ENCODE measurements at regions not wholly inside any gene's neighbourhood (a gene's known extent, or its start where the extent isn't known, plus 50 kb on each side); places are given as distances from the start of the nearest gene placed in this dataset.
A peak's percentile ranks its signal among the peaks of the same experiment; 100 is the strongest.

DNA sequence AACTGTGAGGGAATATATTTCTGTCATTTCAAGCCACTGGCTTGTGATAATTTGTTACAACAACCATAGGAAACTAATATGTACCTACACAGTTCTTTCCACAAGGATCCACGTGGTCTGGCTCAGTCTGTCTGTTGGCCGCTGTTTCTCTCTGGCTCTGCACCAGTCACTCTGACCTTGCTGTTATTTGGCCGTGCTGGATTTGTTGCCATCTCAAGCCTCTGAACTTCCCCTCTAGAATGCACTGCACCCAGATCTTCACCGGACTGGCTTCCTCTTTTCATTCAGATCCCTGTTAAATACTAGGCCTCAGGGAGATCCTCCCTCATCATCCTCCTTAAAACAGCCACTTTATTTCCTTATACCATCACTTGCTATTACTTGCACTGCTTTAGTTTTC, 446.8 kb downstream of the TFAP2B start:
- Histone ChIP-seq H3K27ac (peak overlapping the region; percentile 82), H3K4me3 (ENCODE audit: low read depth in 1 of 2, low read length in 1 of 2) (no peak overlapping the region), H3K9me3 (no peaks in the 10 kb centered on the region), H3K27me3 (no peaks in the 10 kb centered on the region), H3K36me3 (no peaks in the 10 kb centered on the region), H3K4me1 (ENCODE audit: control insufficient read depth in 1 of 2, insufficient read depth in 1 of 2, low read depth in 1 of 2, low read length in 1 of 2) (peaks cover 4 to 16% of the 10 kb centered on the region in 2 experiments)
- TF ChIP-seq, protein P1, sequence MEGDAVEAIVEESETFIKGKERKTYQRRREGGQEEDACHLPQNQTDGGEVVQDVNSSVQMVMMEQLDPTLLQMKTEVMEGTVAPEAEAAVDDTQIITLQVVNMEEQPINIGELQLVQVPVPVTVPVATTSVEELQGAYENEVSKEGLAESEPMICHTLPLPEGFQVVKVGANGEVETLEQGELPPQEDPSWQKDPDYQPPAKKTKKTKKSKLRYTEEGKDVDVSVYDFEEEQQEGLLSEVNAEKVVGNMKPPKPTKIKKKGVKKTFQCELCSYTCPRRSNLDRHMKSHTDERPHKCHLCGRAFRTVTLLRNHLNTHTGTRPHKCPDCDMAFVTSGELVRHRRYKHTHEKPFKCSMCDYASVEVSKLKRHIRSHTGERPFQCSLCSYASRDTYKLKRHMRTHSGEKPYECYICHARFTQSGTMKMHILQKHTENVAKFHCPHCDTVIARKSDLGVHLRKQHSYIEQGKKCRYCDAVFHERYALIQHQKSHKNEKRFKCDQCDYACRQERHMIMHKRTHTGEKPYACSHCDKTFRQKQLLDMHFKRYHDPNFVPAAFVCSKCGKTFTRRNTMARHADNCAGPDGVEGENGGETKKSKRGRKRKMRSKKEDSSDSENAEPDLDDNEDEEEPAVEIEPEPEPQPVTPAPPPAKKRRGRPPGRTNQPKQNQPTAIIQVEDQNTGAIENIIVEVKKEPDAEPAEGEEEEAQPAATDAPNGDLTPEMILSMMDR (IDR thresholded peaks at IDR 0.05), result no peak

DNA sequence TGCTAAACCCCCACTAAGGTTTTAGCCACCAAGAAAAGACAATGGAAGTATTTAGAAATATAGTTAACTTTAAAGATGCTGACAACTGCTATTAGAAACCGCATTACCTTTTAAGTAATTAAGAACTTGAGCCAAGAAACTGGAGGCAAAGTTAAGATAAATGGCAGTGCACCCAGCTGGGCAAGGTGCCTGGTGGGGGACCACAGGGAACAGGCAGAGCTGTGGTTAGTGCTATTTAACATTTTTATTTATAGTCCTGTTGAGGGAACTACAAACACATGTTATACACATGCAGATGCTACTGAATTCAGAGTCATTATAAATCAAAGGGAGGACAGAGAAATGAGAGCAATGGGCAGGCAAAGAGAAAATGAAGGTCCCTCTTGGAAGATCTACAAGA, 447.9 kb downstream of the TFAP2B start:
- TF ChIP-seq, protein P1 (IDR thresholded peaks at IDR 0.05), result no peak
- Histone ChIP-seq H3K27me3 (no peaks in the 10 kb centered on the region), H3K4me3 (ENCODE audit: low read depth in 1 of 2, low read length in 1 of 2) (no peak overlapping the region), H3K4me1 (ENCODE audit: control insufficient read depth in 1 of 2, insufficient read depth in 1 of 2, low read depth in 1 of 2, low read length in 1 of 2) (peaks cover 4 to 16% of the 10 kb centered on the region in 2 experiments), H3K36me3 (no peaks in the 10 kb centered on the region), H3K9me3 (no peaks in the 10 kb centered on the region), H3K27ac (no peak overlapping the region)

DNA sequence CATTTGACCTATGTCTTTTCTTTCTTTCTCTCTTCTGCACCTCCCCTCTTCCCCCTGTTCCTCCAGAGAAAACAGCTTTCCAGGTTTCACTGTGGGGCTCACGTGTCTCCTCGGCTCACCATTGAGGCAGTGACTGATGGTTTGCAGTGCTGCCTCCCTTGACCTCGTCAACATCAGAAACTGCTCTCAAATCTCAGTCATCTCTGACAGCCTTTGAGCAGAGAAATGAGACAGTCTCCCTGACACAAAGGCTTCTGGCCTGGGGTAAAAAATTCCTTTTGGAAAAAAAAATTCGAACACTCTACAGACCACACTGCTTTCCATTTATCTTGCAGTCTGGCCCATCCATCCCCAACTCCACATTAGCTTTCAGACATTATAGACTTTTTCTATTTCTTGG, 450.0 kb downstream of the TFAP2B start:
- no peak overlapping the region for H3K4me3 ChIP-seq (ENCODE audit: low read depth in 1 of 2, low read length in 1 of 2)
- H3K27me3 ChIP-seq, result no peaks in the 10 kb centered on the region
- TF ChIP-seq, protein P1 (IDR thresholded peaks at IDR 0.05), result no peak
- H3K27ac ChIP-seq, result no peak overlapping the region
- no peaks in the 10 kb centered on the region for H3K9me3 ChIP-seq
- H3K4me1 ChIP-seq (ENCODE audit: control insufficient read depth in 1 of 2, insufficient read depth in 1 of 2, low read depth in 1 of 2, low read length in 1 of 2), result peaks cover 17 to 33% of the 10 kb centered on the region in 2 experiments
- H3K36me3 ChIP-seq, result no peaks in the 10 kb centered on the region

DNA sequence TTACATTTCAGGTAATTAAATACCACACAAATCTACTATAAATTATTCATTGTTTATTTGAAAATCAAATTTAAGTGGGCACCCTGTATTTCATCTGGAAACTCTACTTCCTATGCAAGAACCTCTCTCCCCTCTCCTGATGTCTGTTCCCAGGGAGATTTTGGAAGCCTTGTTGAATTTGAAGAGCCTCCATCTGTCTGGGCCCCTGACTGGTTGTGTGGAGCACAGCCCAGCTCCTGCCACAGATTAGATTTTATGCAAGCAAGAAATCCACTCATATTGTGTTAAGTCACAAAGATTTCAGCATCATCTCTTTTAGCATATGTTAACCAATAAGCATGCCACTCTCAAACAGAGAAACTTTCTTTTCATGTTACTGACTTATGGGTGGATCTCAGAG, 451.2 kb downstream of the TFAP2B start:
- Histone ChIP-seq H3K4me1 (ENCODE audit: control insufficient read depth in 1 of 2, insufficient read depth in 1 of 2, low read depth in 1 of 2, low read length in 1 of 2) (peaks cover 18 to 34% of the 10 kb centered on the region in 2 experiments), H3K27ac (no peak overlapping the region)
- TF ChIP-seq, protein P1 (IDR thresholded peaks at IDR 0.05), result no peak

DNA sequence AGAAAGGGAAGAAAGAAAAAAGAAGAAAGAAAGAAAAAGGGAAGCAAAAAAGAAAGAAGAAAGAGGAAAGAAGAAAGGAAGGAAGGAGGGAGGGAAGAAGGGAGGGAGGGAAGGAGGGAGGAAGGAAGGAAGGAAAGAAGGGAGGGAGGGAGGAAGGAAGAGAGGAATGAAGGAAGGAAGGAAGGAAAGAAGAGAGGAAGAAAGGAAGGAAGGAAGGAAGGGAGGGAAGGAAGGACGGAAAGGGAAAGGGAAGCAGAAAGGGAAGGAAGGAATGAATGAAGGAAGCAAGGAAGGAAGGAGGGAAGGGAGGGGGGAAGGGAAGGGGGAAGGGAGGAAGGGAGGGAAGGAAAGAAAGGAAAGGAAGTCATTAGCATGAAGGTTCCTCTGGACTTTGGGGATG, 452.9 kb downstream of the TFAP2B start:
- no peaks in the 10 kb centered on the region for H3K27me3 ChIP-seq
- TF ChIP-seq, protein P1 (IDR thresholded peaks at IDR 0.05), result no peak
- H3K4me1 ChIP-seq (ENCODE audit: control insufficient read depth in 1 of 2, insufficient read depth in 1 of 2, low read depth in 1 of 2, low read length in 1 of 2), result peaks cover 14 to 21% of the 10 kb centered on the region in 2 experiments
- peak overlapping the region; percentile 73 for H3K27ac ChIP-seq
- no peaks in the 10 kb centered on the region for H3K9me3 ChIP-seq
- H3K36me3 ChIP-seq, result no peaks in the 10 kb centered on the region
- H3K4me3 ChIP-seq (ENCODE audit: low read depth in 1 of 2, low read length in 1 of 2), result no peak overlapping the region

More for the DNA sequence above, 451.2 kb downstream of the TFAP2B start:
- Histone ChIP-seq H3K36me3 (no peaks in the 10 kb centered on the region), H3K27me3 (no peaks in the 10 kb centered on the region), H3K9me3 (no peaks in the 10 kb centered on the region), H3K4me3 (ENCODE audit: low read depth in 1 of 2, low read length in 1 of 2) (no peak overlapping the region)

Measured in neutrophil (primary cell).